ENCODE measurements at regions not wholly inside any gene's neighbourhood (a gene's known extent, or its start where the extent isn't known, plus 50 kb on each side); places are given as distances from the start of the nearest gene placed in this dataset.

DNA sequence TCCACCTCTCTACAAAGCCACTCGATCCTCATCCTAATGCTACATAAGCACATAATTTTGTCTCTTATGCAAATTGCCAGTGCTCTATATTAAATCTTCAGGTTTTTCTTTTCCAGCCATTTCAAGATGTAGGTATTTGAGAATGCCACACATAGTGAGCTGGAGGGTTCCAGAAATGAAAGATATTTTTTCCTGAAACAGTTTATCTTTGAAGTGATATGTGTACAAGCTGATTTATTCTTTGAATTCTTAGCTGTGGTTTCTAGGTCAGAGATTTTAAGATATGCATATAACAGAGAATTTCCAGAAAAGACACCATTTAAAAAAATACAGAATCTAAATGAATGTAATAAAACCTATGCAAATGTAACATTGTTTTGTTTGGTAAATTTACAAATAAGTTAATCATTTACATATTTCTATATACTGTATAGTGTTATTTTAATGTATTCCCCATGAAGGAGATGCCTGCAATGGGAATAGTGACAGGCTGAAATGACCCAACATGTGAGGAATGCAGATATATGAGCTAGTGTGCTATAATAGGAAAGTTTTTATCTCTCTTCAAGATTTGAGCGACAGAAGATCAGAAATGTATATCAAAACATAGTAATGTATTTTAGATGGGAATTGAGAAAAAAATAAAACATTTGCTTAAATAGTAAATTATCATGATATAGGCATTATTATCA lies 570.2 kb downstream of the SLITRK1 start:
- H3K27ac ChIP-seq (ENCODE audit: low read length): no peak overlapping the region
- no TSS peak for BruUV-seq (replicated peaks)
- no peak for DNase-seq
- H3K9me3 ChIP-seq (ENCODE audit: low read length): no peaks in the 10 kb centered on the region
- H3K9me2 ChIP-seq (replicated peaks; ENCODE audit: low read length): no peaks in the 10 kb centered on the region; the same call in 1 of the 2 replicates
- no peak for ATAC-seq
- intact Hi-C loops (cut with micrococcal nuclease): no loop called here
- no peak overlapping the region for H2AFZ ChIP-seq (ENCODE audit: low read length)
- no peaks in the 10 kb centered on the region for H3K79me2 ChIP-seq (ENCODE audit: low read length)
- H3K4me1 ChIP-seq (ENCODE audit: insufficient read depth, low read length): no peaks in the 10 kb centered on the region
- TF ChIP-seq EZH2 (IDR thresholded peaks at IDR 0.05; ENCODE audit: low read length, unreplicated experiment): no peak
- no peak for TF ChIP-seq EZH2phosphoT487 (IDR thresholded peaks at IDR 0.05; ENCODE audit: borderline replicate concordance, low read length)
- TF ChIP-seq, protein P1, sequence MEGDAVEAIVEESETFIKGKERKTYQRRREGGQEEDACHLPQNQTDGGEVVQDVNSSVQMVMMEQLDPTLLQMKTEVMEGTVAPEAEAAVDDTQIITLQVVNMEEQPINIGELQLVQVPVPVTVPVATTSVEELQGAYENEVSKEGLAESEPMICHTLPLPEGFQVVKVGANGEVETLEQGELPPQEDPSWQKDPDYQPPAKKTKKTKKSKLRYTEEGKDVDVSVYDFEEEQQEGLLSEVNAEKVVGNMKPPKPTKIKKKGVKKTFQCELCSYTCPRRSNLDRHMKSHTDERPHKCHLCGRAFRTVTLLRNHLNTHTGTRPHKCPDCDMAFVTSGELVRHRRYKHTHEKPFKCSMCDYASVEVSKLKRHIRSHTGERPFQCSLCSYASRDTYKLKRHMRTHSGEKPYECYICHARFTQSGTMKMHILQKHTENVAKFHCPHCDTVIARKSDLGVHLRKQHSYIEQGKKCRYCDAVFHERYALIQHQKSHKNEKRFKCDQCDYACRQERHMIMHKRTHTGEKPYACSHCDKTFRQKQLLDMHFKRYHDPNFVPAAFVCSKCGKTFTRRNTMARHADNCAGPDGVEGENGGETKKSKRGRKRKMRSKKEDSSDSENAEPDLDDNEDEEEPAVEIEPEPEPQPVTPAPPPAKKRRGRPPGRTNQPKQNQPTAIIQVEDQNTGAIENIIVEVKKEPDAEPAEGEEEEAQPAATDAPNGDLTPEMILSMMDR (conservative IDR thresholded peaks at IDR 0.05; ENCODE audit: low read depth, low read length): no peak
- H3K4me2 ChIP-seq (ENCODE audit: low read length): no peak overlapping the region
- no peak overlapping the region for H3K4me3 ChIP-seq (ENCODE audit: low read length)
- H3K36me3 ChIP-seq (ENCODE audit: low read depth, low read length): no peaks in the 10 kb centered on the region
- H3K9ac ChIP-seq (ENCODE audit: low read length): no peak overlapping the region
- no peaks in the 10 kb centered on the region for H3F3A ChIP-seq (ENCODE audit: low read length, unreplicated experiment)
- no peaks in the 10 kb centered on the region for H4K20me1 ChIP-seq (ENCODE audit: low read length)
- no peaks in the 10 kb centered on the region for H3K27me3 ChIP-seq (ENCODE audit: low read length)
- POLR2A ChIA-PET (ENCODE audit: unreplicated experiment): no interaction called here
- CTCF ChIA-PET: no interaction called here

DNA sequence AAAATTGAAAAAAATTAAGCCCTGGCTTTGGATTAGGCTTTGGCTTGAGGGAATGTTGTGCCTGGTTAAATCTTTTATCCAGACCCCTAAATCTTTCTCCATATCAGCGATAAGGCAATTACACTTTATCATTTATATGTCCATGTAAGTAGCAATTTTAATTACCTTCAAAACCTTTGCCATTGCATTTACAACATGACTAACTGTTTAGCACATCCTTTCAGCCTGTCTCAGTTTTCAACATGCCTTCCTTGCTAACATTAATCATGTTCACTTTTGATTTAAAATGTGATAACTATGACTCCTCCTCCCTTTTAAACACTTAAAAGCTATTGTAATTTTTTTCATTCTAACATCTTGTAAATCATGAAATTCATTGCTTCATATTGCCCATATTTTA lies 583.7 kb downstream of the SLITRK1 start:
- H3F3A ChIP-seq (ENCODE audit: low read length, unreplicated experiment): no peaks in the 10 kb centered on the region
- H3K27ac ChIP-seq (ENCODE audit: low read length): no peak overlapping the region
- no peak overlapping the region for H3K4me2 ChIP-seq (ENCODE audit: low read length)
- H3K36me3 ChIP-seq (ENCODE audit: low read depth, low read length): no peaks in the 10 kb centered on the region
- no peaks in the 10 kb centered on the region for H3K79me2 ChIP-seq (ENCODE audit: low read length)
- CTCF ChIA-PET: no interaction called here
- no peak for TF ChIP-seq EZH2 (IDR thresholded peaks at IDR 0.05; ENCODE audit: low read length, unreplicated experiment)
- no peak for TF ChIP-seq EZH2phosphoT487 (IDR thresholded peaks at IDR 0.05; ENCODE audit: borderline replicate concordance, low read length)
- TF ChIP-seq, protein P1 (conservative IDR thresholded peaks at IDR 0.05; ENCODE audit: low read depth, low read length): no peak
- no peaks in the 10 kb centered on the region for H3K9me2 ChIP-seq (replicated peaks; ENCODE audit: low read length)
- no peak overlapping the region for H2AFZ ChIP-seq (ENCODE audit: low read length)
- H3K4me3 ChIP-seq (ENCODE audit: low read length): no peak overlapping the region
- BruUV-seq (replicated peaks): no TSS peak
- no peaks in the 10 kb centered on the region for H3K4me1 ChIP-seq (ENCODE audit: insufficient read depth, low read length)
- H3K9ac ChIP-seq (ENCODE audit: low read length): no peak overlapping the region
- H4K20me1 ChIP-seq (ENCODE audit: low read length): no peaks in the 10 kb centered on the region
- POLR2A ChIA-PET (ENCODE audit: unreplicated experiment): no interaction called here
- H3K27me3 ChIP-seq (ENCODE audit: low read length): no peaks in the 10 kb centered on the region
- intact Hi-C loops (cut with micrococcal nuclease): no loop called here
- no peaks in the 10 kb centered on the region for H3K9me3 ChIP-seq (ENCODE audit: low read length)
- ATAC-seq (no peak), DNase-seq (no peak)

DNA sequence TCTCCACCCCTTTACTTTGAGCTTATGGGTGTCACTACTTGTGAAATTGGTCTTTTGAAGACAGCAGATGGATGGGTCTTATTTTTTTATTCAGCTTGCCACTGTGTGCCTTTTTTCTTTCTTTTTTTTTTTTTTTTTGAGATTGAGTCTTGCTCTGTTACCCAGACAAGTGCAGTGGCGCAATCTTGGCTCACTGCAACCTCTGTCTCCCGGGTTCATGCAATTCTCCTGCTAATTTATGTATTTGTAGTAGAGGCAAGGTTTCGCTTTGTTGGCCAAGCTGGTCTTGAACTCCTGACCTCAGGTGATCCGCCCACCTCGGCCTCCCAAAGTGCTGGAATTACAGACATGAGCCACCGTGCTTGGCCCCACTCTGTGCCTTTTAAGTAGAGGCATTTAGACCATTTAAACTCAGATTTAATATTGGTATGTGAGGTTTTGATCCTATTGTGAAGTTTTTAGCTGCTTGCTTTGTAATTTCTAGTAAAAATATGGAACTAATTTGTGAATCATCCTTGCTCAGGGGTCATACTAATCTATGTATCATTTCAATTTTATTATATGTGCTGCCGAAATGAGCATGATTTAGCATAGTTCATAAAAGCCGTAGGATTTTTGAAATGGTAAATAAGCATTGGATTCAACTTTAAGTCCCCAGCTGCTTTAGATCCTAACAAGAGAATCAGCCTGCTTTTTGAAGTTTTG lies 584.5 kb downstream of the SLITRK1 start:
- Histone ChIP-seq H3K4me3 (ENCODE audit: low read length) (no peak overlapping the region), H3K27me3 (ENCODE audit: low read length) (no peaks in the 10 kb centered on the region), H3F3A (ENCODE audit: low read length, unreplicated experiment) (no peaks in the 10 kb centered on the region), H3K27ac (ENCODE audit: low read length) (no peak overlapping the region), H3K9ac (ENCODE audit: low read length) (no peak overlapping the region), H3K79me2 (ENCODE audit: low read length) (no peaks in the 10 kb centered on the region), H3K9me3 (ENCODE audit: low read length) (no peaks in the 10 kb centered on the region), H3K4me2 (ENCODE audit: low read length) (no peak overlapping the region), H2AFZ (ENCODE audit: low read length) (no peak overlapping the region), H3K9me2 (replicated peaks; ENCODE audit: low read length) (no peaks in the 10 kb centered on the region), H3K36me3 (ENCODE audit: low read depth, low read length) (no peaks in the 10 kb centered on the region), H4K20me1 (ENCODE audit: low read length) (no peaks in the 10 kb centered on the region), H3K4me1 (ENCODE audit: insufficient read depth, low read length) (no peaks in the 10 kb centered on the region)
- POLR2A ChIA-PET (ENCODE audit: unreplicated experiment): no interaction called here
- CTCF ChIA-PET: no interaction called here
- TF ChIP-seq EZH2phosphoT487 (IDR thresholded peaks at IDR 0.05; ENCODE audit: borderline replicate concordance, low read length) (no peak), EZH2 (IDR thresholded peaks at IDR 0.05; ENCODE audit: low read length, unreplicated experiment) (no peak)
- TF ChIP-seq, protein P1 (conservative IDR thresholded peaks at IDR 0.05; ENCODE audit: low read depth, low read length): no peak
- DNase-seq (no peak), ATAC-seq (no peak)
- no TSS peak for BruUV-seq (replicated peaks)
- intact Hi-C loops (cut with micrococcal nuclease): no loop called here
